GM19238 (cell line): ENCODE measurements at regions not wholly inside any gene's neighbourhood (a gene's known extent, or its start where the extent isn't known, plus 50 kb on each side); places are given as distances from the start of the nearest gene placed in this dataset.

ENCODE experiments used
- DNase-seq: peaks from one replicate; pipeline ENCODE4 v3.0.0; 2011; ENCODE audit warnings: low spot score; ENCODE audit not compliant: insufficient read length

DNA sequence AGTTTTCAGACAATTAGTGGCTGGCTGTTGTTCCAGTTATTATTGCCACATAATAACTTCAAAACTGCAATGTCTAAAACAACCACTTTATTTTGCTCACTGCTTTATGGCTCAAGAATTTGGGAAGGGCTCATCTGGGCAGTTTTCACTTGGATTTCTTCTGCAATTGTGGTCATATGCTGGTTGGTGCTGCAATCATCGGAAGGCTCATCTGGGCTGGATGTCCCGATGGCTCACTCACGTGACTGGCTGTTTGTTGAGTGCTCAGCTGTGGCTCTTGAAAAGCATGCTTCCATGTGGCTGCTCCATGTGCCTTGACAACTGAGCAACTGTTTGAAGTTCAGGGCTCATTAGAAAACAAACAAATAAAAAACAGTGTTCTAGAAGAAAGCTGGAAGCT is 1032.5 kb downstream of the DTWD2 start:
- no peak for DNase-seq

- no peak for DNase-seq
Measured at GRCh38 chr5:117954331-117954730, 1034.0 kb downstream of the DTWD2 start.

- DNase-seq: no peak
Measured at GRCh38 chr5:117953272-117953671, 1035.1 kb downstream of the DTWD2 start.

DNA sequence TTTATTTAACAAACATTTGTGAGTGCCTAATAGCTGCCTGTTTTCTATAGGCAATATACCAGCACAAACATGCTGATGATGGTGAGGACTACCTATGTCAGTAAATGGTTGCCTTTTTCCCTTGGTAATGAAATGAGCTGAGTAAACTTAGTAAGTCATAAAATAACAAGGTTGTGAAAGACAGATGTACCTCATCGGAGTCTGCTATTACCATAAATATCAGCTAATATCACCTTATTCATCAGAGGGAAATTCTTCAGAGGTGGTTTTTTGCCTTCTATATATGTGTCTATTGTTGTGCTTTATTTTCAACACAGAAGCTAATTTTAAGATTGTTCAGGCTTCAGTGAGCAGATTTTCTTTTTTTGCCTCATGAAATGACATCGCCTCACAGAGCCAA is 1040.5 kb downstream of the DTWD2 start:
- no peak for DNase-seq

DNA sequence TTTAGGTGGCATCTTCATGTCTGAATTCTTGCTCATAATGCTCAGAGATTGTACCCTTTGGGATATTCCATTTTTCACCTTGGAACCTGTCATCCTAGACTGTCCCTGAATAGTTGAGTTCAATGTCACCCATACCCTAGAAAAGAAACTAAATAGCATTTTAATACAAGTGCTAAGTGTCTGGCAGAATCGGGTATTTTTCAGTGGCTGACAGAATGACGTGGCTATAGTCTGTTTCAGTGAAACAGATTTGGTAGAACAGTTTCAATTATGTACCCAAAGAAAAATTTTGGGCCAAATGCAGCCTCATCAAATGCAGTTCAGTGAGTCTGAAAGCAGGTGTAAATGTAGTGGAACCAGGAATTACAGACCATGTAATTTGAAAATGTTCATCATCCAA is 1041.2 kb downstream of the DTWD2 start:
- no peak for DNase-seq

- no peak for DNase-seq
Measured at GRCh38 chr5:117945258-117945657, 1043.1 kb downstream of the DTWD2 start.

DNA sequence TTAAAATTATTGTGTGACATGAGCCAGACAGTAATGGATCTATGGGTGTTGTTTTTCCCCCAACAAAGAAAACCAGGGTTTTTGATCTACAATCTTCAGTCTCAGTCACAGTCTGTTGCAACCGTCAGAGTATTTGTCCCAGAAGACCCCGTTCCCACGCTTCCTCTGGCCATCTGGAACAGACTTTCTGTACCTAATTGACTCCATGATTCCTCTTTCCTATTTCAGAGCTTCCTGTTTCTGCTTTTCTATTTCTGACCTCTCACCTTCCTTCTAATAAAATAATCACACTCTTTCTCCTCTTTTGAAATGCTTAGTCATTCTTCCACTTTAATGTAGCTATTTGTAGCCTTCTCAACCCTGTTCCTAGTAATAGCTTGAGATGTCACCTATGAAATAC is 1044.8 kb downstream of the DTWD2 start:
- DNase-seq: no peak

DNA sequence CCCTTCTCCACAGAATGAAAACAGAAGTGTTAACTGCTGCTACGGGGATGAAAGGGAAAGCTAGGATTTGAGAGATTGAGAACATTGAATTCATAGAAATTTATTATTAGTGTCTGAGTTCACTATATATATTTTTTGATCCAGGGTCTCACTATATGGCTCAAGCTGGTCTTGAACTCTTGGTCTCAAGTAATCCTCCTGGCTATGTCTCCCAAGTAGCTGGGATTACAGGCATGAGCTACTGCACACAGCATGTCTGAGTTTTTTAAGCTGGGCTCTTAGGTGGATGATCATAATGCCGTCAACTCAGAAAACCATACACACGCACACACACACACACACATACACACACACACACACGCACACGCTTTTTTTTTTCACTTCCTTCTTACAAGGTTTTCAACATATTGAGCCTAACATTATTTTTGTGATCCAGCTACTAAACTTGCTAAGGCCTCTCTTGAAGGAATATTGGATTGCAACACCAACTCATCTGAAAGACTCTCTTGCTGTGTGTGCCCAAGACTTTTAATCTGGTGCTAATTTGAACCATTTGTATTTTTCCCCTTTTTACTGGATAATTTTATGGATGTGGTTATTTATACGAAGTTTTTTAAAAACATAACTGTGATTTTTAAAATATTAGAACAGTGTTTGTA is 1045.4 kb downstream of the DTWD2 start:
- DNase-seq: no peak

GRCh38 chr5:117893211-117893610 is 1095.1 kb downstream of the DTWD2 start:
- DNase-seq: no peak

GRCh38 chr5:117892360-117892759 is 1096.0 kb downstream of the DTWD2 start:
- no peak for DNase-seq

GRCh38 chr5:117889596-117889995 is 1098.8 kb downstream of the DTWD2 start:
- DNase-seq: no peak

DNA sequence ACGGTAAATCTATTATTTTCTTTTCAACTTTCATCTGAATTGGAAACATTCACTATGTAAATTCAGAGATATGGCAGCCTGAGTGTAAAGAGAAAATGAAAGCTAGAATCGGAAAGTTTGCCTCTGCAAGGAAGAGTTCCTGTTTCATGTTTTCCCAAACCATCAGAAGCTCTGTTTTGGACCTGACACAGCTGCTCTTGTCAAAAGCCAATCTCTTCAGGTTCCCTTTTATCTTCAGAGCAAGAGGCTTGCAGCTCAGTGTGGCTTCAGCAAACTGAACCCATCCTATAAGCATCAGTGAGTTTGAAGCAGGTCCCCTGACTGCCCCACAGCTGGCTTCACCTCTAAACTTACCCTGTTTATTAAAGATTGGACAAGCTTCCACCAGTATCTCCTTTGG is 1099.7 kb downstream of the DTWD2 start:
- no peak for DNase-seq

DNA sequence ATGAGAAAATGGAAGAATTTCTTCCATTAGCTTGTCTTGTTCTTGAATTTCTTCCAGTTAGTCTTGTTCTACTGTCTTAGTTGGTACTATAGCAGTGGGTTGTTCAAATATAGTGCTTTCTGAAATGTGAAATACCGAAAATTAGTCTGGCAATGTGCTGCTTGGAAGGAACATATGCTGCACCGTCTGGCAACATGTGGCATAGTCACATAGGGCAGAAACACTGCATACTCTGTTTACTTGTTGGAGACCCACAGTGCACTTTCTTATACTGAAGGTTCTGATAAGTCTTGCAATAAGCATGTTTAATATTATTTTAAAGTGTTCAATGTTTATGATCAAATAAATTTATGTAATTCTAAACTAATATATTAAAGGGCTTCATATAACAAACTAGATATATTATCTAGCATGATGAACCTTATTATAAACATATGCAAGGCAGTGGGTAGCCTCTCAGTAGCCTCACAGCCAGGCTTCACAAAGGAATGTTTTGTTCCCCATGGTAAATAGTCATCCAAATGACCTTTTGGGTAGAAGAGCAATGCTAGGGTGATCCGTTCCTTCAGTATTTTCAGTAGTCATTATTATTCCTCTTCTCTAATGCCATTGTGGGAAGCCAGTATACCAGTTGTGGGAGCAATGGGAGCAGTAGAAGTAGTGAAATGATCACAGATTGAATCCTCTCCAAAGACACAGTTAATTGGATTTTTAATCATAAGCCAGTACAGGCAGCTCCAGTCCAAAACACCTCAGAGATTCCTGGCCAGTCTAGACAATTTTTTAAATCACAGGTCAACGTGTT is 1106.7 kb downstream of the DTWD2 start:
- no peak for DNase-seq

DNA sequence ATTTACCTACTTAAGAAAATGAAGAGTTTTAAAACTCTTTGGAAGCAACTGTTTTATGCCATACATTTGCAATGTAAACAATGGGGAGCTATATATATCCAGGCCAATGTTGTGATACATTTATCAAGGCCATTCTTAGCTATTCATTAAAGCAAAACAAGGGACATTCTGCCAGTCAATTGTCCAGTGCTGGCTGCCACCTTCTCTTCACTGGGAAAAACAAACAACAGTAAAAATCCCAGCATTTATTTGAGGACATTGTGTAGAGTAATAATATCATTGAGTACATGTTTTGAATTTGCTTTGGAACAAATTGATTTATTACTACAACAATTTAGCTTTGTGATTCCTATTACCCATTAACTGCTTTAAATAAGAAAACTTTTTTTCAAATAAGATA is 1107.4 kb downstream of the DTWD2 start:
- no peak for DNase-seq

- DNase-seq: no peak
Measured at GRCh38 chr5:117877731-117878130, 1110.6 kb downstream of the DTWD2 start.

DNA sequence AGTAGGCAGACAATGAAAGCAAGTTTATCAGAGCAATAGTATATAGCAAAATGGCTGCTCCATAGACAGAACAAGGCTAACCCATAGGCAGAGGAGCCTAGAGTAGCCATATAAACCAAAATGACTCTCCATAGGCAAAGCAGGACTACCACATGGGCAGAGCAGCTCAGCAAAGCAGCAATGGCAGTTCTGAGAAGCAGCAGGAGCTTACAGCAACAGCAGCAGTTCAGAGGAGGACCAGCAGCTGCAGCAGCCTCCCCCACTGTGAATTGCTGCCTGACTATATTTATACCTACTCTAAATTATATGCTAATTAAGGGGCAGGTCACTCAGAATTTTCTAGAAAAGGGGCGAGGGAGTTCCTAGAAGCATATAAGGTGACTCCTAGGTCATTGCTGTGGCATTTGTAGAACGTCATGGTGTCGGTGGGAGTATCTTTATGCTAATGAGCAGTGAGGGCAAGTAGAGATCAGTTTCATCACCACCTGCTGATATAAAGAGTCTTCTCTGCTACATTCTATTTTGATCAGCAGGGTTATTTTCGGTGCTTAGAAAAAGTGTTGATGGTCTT is 1115.5 kb downstream of the DTWD2 start:
- DNase-seq: no peak

DNA sequence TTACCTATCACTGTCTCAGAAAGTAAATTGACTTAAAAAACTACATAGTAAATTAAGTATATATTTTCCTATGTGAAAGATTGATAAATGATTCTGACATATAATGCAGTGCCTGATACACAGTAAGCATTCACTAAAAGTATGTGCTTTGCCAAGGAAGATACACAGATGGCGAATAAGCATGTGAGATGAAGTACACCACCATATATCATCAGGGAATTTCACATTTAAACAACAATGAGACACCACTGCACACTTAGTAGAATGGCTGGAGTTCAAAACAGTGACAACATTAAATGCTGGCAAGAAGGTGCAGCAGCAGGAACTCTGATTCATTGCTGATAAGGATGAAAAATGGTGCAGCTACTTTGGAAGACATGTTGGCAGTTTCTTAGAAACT is 1118.8 kb downstream of the DTWD2 start:
- no peak for DNase-seq

DNA sequence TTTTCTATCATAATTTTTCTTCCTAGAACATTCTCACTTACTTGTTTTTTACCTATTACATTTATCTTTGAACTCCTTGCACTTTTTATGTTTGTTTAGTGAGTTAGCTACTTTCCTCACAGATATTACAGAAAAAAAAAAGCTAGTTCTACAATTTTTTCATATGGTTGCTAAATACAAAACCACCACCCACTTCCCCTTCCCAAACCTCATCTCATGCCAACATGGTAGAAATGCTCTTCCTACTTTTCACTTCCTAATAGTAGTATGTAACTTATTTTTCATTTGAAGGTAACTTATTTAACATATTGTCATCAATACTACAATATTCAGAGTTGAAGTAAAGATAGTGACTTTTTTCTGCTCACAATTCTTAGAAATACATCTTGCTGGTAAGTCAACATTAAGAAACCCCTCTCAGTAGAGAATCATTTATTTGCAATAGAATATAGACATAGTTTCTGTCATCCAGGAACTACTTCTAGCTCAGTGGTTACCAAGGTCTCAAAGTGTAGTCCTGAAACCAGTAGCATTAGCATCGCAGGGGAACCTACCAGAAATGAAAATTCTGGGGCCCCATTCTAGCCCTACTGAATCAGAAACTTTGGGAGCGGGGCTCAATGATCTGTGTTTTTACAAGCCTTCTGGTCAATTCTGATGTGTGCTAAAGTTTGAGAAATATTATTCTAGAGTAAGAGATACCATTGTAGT is 1124.6 kb downstream of the DTWD2 start:
- DNase-seq: no peak

DNA sequence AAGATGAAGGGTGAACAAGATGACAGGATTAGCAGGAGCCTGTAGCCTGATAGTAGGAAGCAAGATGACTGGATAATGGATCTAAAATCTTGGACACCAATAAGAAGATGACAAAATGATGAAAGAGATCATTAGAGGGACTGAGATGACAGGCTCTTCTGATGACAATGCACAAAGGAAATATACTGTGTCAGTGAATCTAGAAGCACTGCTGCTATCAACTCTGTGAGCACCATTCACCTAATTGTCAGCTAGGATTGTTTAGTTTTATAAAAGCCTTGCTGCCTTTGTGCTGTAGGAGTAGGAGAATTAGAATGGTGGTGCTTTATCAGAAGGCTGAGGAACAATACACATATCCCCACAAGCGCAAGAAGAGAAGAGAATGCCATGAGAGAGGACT is 1127.8 kb downstream of the DTWD2 start:
- DNase-seq: no peak

- DNase-seq: no peak
Measured at GRCh38 chr5:117859176-117859575, 1129.2 kb downstream of the DTWD2 start.

- DNase-seq: no peak
Measured at GRCh38 chr5:117856713-117857112, 1131.6 kb downstream of the DTWD2 start.

DNA sequence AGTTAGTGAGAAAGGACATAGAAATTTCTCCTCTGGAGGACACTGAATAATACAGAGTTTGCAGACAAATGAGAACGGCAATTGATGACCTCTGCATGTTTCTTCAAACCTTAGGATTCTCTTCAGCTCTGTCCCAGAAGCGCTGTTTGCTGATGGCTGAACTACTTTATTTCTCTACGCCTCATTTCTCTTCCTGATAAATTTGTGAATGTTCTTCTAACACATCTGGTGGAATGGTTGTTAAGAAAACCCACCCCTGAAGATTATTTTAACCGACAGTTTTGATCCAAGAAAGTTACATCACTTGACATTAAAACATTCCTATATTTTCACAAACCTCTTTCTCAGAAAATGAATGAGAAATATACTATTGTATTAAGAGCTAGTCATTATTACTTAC is 1150.6 kb downstream of the DTWD2 start:
- no peak for DNase-seq
